Lower leg skin (tissue), 3 donors: ENCODE measurements at regions not wholly inside any gene's neighbourhood (a gene's known extent, or its start where the extent isn't known, plus 50 kb on each side); places are given as distances from the start of the nearest gene placed in this dataset.

Experiments used
- POLR2A ChIP-seq, 2 donors: fragments of 450-650 bp; IDR thresholded peaks; one replicate each; pipeline ENCODE4 v1.6.1; 2016 to 2017; ENCODE audit warnings: antibody characterized with exemption in 2 of 2, mild to moderate bottlenecking in 1 of 2, moderate library complexity in 1 of 2
- TF ChIP-seq, protein P1 (sequence below), 3 donors: fragments of 450-650 bp; IDR thresholded peaks; one replicate each; pipeline ENCODE4 v1.5.1; 2016; ENCODE audit warnings: antibody characterized with exemption in 3 of 3, mild to moderate bottlenecking in 3 of 3, moderate library complexity in 2 of 3

DNA sequence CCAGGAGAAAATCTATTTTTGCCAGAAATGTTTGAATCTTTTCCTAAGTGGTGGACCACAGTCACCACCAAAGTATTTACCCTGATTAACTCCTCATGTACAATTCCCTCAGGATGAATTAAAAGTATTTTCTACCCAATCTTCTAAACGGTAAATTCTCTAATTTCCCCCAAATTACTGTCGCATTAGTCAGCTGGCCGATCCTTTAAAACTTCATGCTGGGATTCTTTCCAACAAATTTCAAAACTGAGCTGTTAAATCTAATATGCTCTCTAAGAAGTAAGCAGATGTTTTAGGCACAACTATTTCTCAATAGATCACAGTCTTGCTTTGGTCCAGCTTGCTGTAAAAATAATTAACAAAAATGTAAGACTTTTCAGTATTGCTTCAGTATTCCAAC, 447.2 kb downstream of the FRK start:
- TF ChIP-seq, protein P1, sequence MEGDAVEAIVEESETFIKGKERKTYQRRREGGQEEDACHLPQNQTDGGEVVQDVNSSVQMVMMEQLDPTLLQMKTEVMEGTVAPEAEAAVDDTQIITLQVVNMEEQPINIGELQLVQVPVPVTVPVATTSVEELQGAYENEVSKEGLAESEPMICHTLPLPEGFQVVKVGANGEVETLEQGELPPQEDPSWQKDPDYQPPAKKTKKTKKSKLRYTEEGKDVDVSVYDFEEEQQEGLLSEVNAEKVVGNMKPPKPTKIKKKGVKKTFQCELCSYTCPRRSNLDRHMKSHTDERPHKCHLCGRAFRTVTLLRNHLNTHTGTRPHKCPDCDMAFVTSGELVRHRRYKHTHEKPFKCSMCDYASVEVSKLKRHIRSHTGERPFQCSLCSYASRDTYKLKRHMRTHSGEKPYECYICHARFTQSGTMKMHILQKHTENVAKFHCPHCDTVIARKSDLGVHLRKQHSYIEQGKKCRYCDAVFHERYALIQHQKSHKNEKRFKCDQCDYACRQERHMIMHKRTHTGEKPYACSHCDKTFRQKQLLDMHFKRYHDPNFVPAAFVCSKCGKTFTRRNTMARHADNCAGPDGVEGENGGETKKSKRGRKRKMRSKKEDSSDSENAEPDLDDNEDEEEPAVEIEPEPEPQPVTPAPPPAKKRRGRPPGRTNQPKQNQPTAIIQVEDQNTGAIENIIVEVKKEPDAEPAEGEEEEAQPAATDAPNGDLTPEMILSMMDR (IDR thresholded peaks at IDR 0.05) = no peak
- no peak for TF ChIP-seq POLR2A (IDR thresholded peaks at IDR 0.05)
